HG03175 (cell line): ENCODE measurements at regions not wholly inside any gene's neighbourhood (a gene's known extent, or its start where the extent isn't known, plus 50 kb on each side); places are given as distances from the start of the nearest gene placed in this dataset.
A peak's percentile ranks its signal among the peaks of the same experiment; 100 is the strongest.
"Not testable (repeated sequence)": the region's sequence is repeated elsewhere in the genome, so short reads cannot be mapped to it uniquely, and the experiment has no call there.

Experiments used
- ATAC-seq: cut with Tn5 transposase; IDR thresholded peaks from one replicate; pipeline ENCODE4 v1.9.1; 2021; ENCODE audit warnings: mild to moderate bottlenecking, moderate library complexity; ENCODE audit not compliant: unreplicated experiment

DNA sequence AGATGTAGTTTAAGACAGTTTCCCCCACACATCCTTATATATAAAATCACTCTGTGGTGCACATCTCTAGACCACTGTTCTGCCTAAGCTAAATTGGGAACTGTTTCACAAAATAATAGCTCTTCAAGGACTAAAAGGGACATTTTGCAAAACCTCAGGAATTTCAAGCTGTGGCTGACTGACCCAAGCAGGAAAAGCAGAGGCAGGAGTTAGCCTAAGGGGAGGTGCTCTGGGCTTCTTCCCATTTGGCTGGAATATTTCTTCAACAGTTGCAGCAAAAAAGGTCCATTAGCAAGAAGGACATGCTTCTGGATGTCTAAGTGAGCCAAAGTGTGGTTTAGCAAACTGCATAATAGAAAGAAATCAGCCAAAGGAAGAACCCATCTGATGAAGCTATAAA, 551.2 kb upstream of the ANKRD30A start:
- no peak for ATAC-seq

DNA sequence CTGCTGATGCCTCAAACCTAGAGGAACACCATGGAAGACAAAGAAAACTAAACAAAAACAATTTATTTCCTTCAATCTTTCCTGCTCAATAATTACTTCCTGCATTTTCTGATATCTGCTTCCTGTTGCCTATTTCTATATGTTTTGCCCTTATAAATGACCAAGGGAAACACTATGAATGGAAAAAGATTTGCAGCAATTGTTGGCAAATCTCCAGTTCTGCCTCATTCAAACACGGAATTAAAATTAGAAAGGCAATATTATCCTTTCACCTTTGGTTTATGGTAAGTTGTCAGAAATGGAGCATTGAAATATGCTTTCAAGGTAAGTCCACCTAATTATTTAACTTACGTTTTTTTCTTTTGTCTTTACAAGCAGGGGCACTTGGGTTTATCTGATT, 552.2 kb upstream of the ANKRD30A start:
- ATAC-seq: no peak

DNA sequence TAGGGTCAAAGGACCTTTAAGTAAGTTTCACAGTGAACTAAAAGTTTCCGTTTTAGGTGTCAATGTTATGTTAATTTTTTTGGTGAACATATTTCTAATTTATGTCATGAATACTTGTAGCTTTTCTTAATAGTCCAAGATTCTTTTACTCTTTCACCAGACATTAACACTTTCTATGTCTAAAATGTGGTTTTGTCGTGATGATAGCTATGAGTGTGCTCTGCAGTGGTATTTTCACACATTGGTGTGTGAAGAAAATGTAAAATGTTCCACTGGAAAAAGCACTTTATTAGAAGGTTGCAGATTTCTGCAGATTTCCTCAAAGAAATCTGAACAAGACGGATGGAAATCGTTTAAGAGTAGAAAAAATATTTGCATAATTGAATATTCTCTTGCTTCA, 561.0 kb upstream of the ANKRD30A start:
- ATAC-seq: no peak

DNA sequence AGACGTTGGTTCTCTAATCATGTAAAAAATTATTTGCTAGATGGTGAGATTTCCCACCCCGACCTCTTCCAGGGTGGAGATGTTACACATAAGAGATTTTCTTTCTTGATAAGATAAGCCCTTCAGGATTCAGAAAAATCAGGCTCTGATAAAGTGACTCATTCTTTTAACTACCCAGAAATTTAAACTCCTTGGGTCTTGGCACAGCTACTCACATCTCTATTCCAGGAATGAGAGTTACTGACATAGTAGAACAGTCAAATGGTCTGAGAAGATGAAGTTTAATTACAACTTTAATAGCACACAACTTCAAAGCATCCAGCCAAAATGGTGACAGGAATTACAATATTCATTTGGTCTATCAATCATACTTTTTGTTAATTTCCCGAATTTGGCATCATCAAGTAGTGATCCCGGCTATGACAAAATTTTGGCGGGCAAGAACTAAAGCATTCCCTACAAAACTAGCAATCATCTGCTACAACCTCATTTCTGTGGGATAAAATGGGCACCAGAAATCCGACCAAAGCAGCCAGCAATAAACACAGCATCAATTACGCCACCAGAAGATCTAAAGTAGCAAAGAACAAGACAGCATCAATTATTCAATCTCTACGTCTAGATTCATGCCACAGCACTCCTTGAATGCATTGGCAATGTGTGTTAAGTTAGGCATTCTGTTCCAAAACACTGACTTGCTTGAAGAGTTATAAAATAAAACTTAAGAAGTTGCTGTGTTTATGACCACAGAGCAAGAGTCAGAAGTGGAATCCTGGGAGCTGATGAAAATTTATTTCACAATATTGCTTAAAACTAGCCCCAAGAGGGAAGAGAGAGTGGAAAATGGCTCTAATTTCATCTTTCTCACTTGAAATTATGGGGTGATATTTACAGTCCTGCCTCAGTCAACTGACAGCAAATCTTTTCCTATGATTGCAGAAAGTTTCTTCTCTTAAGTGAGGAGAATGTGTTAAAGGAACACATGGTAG, 565.7 kb upstream of the ANKRD30A start:
- no peak for ATAC-seq

DNA sequence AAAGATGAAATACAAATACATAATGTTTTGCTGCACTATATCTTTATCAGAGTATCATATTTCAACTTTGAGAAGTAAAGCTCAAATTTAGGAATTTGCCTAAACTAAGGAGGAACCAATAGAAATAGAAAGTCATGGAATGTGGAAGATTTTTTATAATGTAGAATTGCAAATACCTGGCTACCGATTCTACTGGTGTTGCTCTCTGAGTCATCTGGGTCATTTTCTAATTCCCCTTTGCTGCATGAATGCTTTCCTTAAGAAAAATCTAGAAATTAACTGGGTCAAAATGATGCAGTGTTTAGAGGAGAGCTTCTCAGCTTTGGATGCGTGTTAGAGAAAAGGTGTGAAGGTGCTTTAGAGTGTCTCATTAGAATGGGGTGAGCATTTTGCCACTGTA, 568.9 kb upstream of the ANKRD30A start:
- no peak for ATAC-seq

DNA sequence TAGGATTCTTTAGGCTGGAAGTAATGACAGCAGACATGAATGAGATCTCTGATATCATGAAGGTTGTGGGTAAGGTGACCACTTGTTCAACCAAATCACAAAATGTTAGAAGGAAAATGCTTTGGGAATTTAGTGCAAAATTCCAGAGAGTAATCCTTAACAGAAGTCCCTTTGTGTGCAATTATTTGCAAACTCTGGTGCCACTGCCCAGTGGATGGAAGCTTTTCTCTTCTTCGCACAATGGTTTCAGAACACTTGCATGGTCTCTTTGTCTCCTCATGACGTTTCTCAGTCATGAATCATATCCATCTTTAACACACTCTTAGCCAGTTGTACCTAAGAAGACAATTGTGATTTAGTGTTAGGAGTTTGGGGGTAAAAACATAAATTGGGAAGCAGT, 570.4 kb upstream of the ANKRD30A start:
- ATAC-seq: no peak

DNA sequence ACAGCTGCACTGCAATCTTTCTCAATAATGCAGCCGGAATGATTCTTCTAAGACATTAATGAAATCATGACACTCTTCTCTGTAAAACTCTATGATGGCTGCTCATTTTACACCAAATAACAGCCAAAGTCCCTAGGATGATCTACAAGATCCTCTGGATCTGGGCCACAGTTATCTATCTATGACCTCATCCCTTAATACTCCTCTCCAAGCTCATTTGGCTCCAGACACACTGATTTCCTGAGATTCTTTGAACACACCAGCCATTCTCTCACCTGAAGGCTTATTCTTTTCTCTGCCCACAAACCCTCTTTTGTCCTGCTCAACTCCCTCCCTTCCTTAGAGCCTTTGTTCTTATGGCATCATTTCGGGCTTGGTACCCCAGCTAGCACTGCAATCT, 577.4 kb upstream of the ANKRD30A start:
- no peak for ATAC-seq

DNA sequence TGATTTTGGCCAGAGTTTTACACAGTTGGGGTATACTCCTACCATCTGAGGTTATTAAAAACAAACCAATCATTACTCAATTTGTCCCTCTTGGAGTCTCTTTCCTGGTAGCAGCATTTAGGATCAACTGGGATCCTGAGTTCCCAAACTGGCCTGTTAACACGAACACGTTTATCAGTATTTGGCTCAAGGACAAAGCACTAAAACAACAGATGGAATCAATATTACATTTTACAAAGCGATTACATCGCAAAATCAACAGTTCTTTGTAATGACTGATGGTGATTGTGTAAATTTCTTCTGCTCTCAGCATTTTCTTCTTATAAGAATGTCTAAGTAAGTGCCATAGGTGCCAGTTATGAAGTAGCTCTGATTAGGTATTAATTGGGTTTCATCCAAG, 582.9 kb upstream of the ANKRD30A start:
- ATAC-seq: no peak

DNA sequence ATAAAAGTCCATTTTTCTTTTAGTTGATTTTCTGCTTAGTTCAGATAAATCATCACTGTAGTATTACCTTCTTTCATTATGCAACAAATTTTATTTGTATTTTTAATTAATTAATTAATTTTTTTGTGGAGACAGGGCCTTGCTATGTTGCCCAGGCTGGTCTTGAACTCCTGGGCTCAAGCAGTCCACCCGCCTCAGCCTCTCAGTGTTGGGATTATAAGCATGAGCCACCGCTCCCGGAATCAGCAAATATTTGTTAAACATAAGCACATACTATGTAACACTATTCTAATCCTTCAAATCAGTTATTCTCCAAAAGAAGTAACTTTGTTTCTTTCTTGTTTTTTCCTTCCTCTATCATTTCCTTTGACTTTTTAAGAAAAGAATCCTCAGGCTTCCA, 584.8 kb upstream of the ANKRD30A start:
- no peak for ATAC-seq

DNA sequence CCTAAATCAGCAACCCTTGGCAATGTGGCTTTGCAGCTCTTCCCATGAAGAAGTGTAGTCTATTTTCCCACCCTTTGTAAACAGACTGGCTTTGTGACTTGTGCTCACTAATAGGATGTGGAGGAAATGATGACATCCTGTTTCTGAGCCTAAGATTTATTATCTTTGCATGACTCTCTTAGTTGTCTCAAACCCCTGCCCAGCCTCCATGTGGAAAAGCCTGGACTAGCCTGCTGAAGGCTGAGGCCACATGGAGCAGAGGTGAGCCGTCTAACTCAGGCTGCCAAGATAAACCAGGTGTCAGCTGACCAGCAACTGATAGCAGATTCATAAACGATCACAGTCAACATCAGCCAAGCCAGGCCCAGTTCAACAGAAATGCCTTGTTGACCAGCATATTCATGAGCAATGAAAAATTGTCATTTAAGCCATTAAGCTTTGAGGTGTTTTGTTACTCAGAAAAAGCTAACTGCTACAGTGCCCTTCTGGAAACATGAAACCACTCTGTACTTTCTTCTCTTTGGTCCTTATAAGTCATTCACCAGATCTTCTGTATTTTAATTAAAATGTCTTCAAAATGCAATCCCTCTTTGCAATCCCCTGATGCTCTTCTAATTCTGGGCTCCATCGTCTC, 586.3 kb upstream of the ANKRD30A start:
- ATAC-seq: no peak

DNA sequence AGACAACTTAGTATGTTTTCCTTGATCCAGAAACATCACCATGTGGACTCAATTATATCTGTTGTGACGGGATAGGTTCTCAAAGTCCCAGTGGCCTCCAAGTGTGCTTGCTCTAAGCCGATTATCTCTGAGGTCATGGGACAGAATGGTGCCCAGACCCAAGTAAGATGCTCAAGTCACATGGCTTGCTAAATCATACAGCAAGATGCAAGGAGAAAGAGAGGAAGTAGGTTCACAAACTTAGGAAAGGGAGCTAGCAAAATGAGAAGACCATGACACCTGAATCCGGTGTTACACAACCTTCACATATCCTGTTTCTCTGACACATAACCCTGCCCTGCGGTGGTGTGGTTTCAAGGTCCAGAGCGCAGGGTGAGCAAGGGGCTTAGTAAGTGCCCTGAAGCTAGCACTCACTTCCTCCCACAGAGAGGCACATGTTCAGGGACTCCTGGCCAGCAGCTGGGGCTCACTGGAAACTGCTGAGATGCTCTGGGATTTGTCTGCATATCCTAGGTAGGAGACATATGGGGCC, 590.9 kb upstream of the ANKRD30A start:
- ATAC-seq: peak; percentile 98

DNA sequence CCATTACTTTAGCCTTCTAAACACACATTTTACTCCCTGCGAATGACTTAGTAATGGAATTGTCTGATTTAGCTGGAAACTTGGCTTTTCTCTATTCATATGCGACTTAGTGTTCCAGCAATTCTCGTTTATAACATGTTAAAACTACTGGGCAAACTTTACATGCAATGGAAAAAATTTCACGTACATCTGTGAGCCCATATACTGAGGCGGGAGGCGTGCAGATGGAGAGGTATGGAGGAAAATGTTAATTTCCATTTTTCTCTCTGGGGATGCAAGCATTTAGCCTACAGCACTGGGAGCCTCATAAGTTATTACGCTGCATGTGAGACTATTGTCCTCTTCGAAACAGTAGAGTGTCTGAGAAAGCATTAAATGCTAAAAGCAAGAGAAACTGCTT, 591.5 kb upstream of the ANKRD30A start:
- no peak for ATAC-seq

DNA sequence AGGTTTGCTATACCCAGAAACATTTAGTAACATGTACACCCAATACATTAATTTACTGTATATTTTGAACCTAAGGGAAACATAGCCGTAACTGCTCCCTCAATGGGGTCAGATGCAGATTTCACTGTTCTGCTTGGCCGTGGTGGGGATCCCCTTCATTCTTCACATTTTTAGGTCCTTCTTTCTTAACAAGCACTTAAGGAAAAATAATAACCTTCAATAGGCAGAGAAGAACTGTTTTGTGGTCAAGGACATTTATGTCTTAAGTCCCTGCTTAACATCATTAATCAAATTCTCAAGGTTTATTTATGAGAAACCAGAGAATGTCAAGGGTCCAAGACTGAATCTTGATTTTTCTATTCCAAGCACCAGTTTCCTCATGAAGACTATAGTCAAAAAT, 592.1 kb upstream of the ANKRD30A start:
- no peak for ATAC-seq

DNA sequence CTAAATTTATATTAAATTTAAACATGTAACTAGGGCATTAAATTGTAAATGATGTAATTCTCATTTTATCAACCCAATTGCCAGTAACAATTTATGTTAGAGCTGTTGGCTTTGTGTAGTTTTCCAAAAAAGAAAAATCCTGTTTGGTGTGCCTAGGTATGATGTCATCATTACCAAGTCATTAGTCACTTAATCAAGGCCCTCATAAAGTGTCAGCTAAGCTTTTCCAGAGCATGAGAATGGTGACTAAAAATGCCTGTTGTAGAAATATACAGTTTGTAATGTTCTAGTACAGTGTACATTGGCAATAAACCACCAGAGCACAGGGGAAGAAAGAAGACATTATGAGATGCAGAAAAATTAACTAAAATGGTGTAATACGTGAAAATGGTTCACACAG, 593.8 kb upstream of the ANKRD30A start:
- ATAC-seq: no peak

DNA sequence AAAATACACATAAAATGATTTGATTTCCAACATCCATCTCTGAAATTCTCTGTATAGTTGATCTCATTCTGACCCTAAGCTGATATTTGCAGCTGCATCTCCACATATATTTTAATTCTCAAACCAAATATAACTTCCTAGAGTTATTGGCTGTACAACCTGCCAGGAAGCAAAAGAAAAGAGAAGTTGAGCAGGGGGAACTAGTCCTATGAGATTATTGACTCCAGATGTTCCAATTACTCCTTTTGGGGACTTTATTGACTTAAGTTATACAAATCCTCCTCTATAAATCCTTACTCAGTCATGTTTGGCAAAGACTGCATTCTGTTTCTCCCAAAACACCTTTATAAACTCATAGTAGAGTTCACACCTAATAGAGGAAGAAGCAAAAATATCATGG, 599.4 kb upstream of the ANKRD30A start:
- no peak for ATAC-seq

DNA sequence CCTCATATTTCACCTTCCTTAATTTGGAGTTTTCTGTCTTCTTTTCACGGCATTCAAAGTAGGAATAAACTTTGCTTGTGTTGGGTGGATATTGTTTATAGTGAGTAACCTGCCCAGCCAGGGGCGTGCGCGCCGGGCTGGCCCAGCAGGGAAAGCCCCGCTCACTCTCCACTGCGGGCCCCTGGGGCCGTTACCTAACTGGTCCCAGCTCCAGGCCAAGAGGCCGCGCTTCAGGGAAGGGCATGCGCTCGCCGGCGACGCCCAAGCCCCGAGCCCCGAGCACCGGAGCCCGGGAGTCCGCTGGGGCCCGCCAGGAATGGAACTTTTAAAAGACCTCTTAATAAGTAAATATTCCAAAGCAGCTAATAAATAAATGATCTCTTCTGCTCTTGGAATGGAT, 601.3 kb upstream of the ANKRD30A start:
- not testable (repeated sequence) for ATAC-seq

DNA sequence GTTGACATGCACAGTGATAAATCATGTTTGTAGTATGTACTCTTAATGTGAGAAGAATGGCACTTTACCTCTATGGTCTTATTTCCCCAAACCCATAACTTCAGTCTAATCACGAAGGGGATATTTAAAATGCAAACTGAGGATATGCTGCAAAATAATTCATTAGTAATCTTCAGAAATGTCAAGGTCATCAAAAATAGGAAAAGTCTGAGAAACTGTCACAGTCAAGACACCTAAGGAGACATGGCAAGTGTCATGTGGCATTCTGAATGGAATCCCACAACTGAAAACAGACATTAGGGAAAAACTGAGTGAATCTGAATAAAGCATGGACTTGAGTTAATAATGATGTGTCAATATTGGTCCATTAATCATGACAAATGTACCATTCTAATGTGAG, 605.5 kb upstream of the ANKRD30A start:
- no peak for ATAC-seq

DNA sequence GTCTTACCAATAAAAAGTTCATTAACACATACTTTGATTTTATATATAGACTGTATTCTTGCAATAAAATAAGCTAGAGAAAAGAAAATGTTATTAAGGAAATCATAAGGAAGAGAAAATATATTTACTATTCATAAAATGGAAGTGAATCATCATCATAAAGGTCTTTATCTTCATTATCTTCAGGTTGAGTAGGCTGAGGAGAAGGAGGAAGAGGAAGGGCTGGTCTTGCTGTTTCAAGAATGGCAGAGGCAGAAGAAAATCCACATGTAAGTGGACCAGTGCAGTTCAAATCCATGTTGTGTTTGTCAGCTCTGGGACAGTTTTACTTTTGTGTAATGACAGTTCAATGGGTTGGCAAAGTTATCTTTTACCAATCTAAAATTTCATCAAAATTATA, 609.1 kb upstream of the ANKRD30A start:
- ATAC-seq: no peak

DNA sequence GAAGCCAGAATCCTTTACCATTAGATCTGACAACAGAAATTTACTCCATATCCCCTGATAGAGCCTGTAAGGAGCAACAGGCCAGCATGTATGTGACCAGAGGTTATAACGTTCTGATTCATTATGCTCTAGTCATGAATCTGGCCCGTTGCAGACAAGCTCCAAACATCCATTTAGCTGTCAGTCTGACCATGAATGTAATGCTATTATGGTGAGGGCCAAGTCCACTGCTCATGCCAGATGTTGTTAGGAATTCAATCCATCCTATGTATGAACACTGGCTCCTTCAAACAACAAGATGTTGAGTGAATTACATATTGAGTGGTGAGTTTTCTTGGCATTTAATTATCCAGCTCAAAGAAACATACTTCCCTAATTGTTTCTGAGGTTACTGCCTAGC, 610.1 kb upstream of the ANKRD30A start:
- ATAC-seq: no peak

DNA sequence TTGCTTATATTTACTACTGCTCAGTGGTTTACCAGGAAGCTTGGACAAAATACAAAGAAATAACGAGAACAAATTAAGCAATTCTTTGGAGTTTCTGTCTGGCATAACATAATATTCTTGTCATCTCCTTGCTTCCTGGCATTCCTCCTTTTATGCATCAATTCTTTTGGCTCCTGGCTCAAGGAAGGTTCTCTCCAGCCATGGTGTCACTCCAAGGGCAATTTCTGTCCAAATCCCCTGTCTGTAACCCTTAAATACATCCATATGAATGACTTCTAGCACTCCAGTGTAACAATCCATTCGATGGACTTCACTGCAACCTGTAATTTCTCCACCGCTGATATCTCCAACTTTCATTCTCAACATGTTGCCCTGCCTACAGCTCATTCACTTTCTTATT, 617.7 kb upstream of the ANKRD30A start:
- ATAC-seq: no peak

DNA sequence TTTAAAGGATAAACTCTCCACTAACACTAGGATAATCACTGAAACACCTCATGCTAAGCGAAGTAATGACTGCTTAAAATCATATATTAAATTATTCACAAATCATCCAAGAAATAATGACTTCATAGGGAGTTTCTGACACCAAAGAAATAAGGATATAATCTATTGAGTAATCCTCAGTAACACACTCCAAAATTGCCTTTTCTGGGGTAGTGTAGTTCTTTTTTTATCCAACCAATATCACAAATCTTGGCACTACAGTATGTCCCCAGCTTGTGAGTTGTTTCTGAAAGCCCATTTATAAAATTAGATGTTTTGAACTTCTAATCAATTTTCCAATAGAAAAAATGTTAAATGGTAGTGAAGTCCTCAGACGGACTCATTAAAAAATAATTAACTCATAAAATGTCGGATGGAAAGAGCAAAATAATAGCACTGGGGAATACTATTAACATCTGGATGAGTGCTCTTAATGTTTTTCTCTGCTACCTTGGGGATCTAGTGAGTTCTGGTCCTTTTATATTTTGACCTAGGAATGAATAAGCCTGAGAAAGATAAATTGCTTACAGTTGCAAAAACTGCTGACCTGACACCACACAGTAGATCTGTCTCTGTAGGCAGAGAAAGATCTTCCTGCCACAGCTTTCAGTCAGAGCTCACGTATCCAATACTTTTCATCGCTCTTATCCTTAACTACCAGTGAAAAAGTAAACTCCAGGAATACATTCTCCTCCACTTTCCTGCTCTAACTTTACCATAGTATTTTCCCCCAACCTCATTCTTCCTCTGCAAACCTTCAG, 618.5 kb upstream of the ANKRD30A start:
- ATAC-seq: no peak
